H54 (cell line): ENCODE measurements at regions not wholly inside any gene's neighbourhood (a gene's known extent, or its start where the extent isn't known, plus 50 kb on each side); places are given as distances from the start of the nearest gene placed in this dataset.

Experiments used
- DNase-seq: peaks from one replicate; pipeline ENCODE4 v3.0.0; 2011; ENCODE audit warnings: low spot score, mixed read lengths; ENCODE audit not compliant: insufficient read length
- FAIRE-seq: peaks from 3 replicates; lab custom pipeline; 2011; peaks lifted over from hg19 to GRCh38; lab: Jason Lieb, UNC
- POLR2A ChIP-seq: IDR thresholded peaks from 2 replicates; pipeline ENCODE4 v1.6.1; 2011; ENCODE audit warnings: low read depth, mild to moderate bottlenecking, low read length

GRCh38 chr14:42703501-42703900 is 1096.8 kb downstream of the LRFN5 start:
- no peak for FAIRE-seq
- TF ChIP-seq POLR2A = no peak
- no peak for DNase-seq

GRCh38 chr14:42687421-42687820 is 1080.7 kb downstream of the LRFN5 start:
- FAIRE-seq (no peak), DNase-seq (no peak)
- no peak for TF ChIP-seq POLR2A

DNA sequence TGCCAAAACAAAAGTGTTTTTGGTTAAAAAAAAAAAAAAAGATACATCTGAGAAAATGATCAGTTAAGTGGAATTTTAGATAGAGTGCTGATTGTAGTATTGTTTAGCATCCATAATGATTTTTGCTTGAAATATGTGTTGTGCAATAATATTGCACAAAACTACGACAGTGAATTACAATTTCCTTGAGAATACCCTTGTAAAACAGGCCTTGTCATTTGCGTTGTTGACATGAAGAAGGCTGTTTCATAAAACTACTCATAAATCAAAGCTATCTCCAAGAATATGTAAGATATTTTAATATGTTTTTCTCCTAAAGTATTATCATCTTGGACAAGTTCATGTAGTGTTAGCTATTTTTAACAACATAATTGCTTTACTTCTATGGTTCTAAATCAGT is 1077.0 kb downstream of the LRFN5 start:
- TF ChIP-seq POLR2A = no peak
- no peak for FAIRE-seq
- DNase-seq = no peak

- FAIRE-seq = no peak
- no peak for TF ChIP-seq POLR2A
These were observed 1070.0 kb downstream of the LRFN5 start for GRCh38 chr14:42676636-42677035.

GRCh38 chr14:42673963-42674362 is 1067.3 kb downstream of the LRFN5 start:
- no peak for TF ChIP-seq POLR2A
- DNase-seq = no peak
- no peak for FAIRE-seq

More at GRCh38 chr14:42676636-42677035, 1070.0 kb downstream of the LRFN5 start:
- no peak for DNase-seq

DNA sequence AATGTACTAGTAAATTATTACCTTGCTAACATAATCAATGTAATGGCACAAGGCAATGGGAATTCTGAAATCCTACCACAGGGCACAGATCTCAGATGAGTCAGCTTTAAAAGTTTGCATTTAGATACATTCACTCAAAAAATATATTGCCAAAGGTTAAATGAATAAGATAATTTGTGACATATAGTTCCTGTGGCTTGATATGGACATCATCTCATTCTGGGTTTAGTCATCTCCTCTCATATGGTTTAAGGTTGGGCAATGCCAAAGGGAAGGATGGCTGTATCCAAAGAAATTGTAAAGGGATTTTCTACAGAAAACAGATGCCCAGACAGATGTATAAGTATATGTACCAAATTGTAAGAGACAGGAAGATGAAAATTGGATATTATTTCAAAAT is 1065.0 kb downstream of the LRFN5 start:
- FAIRE-seq (no peak), DNase-seq (no peak)

GRCh38 chr14:42665083-42665482 is 1058.4 kb downstream of the LRFN5 start:
- FAIRE-seq (no peak), DNase-seq (no peak)
- TF ChIP-seq POLR2A = no peak

More for the DNA sequence above, 1065.0 kb downstream of the LRFN5 start:
- TF ChIP-seq POLR2A = no peak

DNA sequence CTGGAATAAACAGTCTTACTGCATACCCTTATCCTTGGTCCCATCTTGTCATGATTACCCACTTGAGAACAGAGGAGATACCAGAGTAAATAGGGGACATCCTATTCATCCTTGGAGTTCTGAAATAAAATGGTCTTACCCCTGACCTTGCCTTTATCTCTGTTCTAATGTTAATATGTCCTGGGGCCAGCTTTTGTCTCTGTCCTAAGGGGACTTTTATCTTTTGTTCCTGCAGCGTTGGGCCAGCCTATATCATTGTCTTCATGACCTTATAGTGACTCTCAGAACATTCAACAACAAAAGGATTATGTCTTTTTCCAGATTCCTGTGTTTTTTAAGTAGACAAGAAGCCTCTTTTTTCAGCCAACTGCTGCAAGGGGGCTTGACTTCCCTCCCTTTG is 1057.5 kb downstream of the LRFN5 start:
- no peak for TF ChIP-seq POLR2A
- FAIRE-seq (no peak), DNase-seq (no peak)

DNA sequence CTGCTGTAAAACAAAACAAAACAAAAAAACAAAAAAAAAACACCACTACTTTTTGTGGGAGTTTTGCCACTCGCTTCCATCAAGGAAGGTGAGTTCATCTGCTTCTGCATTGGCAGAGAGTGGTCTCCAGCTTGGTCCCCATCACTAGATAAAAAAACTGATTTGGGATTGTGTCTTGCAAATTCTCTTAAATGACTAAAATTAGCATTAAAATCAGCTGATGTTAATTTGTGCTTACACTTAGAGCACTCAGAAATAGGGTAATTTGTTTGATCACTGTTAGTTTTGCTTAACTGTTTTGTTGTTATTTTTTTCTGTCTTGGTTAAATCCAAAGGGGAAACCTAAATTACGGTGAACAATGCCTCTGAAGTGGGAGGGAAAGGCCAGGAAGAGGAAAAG is 1048.0 kb downstream of the LRFN5 start:
- FAIRE-seq (no peak), DNase-seq (no peak)
- TF ChIP-seq POLR2A = no peak

GRCh38 chr14:42642787-42643186 is 1036.1 kb downstream of the LRFN5 start:
- TF ChIP-seq POLR2A = no peak
- FAIRE-seq (no peak), DNase-seq (no peak)

- FAIRE-seq (no peak), DNase-seq (no peak)
- no peak for TF ChIP-seq POLR2A
These were observed 1026.9 kb downstream of the LRFN5 start for GRCh38 chr14:42633504-42634095.

GRCh38 chr14:42629553-42629952 is 1022.9 kb downstream of the LRFN5 start:
- DNase-seq (no peak), FAIRE-seq (no peak)
- TF ChIP-seq POLR2A = no peak

DNA sequence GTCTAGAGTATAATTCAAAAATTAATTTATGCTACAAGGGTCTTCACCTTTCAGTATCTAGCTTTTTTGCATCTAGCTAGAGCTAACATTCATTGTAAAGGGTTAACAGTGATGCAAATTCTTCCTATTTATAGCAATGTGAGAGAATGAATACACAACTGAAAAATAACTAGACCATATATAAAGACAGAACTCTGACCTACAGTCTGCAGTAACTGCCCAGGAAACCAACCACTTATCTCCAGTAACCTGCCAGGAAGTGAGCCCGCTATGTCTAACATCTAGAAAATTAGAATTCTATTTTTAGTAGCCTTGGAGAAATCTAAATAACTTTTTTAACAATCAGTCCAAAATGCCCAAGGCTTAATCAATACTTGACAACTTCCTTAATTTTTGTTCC is 1021.9 kb downstream of the LRFN5 start:
- TF ChIP-seq POLR2A = no peak
- FAIRE-seq (no peak), DNase-seq (no peak)

GRCh38 chr14:42626986-42627385 is 1020.3 kb downstream of the LRFN5 start:
- no peak for TF ChIP-seq POLR2A
- DNase-seq (no peak), FAIRE-seq (no peak)

GRCh38 chr14:42624980-42625761 is 1018.5 kb downstream of the LRFN5 start:
- TF ChIP-seq POLR2A = no peak
- FAIRE-seq (no peak), DNase-seq (no peak)

DNA sequence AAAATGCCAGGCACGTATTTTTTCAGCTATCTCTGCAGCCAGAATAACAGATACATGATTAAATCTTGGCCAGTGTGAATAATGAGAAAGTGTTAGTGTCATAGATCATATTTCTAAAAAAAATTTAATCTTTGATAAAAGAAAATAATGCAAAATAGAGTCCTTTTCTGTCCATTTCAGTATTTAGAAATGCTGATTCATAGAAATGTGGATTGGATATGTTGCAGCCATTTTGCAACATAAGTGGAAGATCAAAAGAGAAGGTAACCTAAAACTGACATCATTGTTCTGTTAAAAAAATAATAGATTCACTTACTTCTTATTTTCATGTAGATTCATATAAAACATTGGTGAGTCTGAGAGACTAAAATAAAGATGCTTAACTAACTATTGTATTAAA is 1010.3 kb downstream of the LRFN5 start:
- no peak for DNase-seq
- FAIRE-seq = no peak
- no peak for TF ChIP-seq POLR2A
